Keratinocyte (primary cell): ENCODE measurements at regions not wholly inside any gene's neighbourhood (a gene's known extent, or its start where the extent isn't known, plus 50 kb on each side); places are given as distances from the start of the nearest gene placed in this dataset.

Source experiments
- EZH2 ChIP-seq: IDR thresholded peaks from one replicate; pipeline ENCODE4 v1.6.1; 2012; ENCODE audit warnings: inconsistent platforms, mild to moderate bottlenecking, low read length, moderate library complexity
- TF ChIP-seq, protein P1 (sequence below), 3 experiments: IDR thresholded peaks in 1 of 3; conservative IDR thresholded peaks in 1 of 3; optimal IDR thresholded peaks in 1 of 3; 2 replicates in 2 of 3; 3 replicates in 1 of 3; pipeline versions ENCODE3 to v1.5.1; 2011; ENCODE audit warnings: low read length in 3 of 3, mild to moderate bottlenecking in 3 of 3, moderate library complexity in 2 of 3, control low read depth in 1 of 3, inconsistent platforms in 1 of 3; ENCODE audit not compliant: insufficient read depth in 2 of 3; ENCODE audit errors: extremely low read depth in 1 of 3

DNA sequence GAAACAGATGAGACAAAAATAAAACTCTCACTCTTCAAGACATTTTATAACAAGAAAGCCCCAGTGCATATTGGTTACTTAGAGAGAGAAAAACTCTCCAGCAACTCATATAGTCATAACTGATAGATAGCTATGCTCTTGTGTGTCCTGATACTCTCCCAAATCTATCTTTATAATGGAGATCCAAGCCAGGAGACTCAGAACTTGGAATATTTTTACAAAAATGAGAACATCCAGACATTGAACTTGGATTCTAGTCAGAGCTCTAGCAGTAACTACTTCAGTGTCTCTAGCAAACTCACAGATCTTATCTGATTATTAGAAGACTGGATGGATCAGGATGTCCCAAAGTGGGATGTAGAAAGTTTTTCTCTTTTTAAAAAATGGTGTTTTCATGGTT, 412.7 kb upstream of the BRINP1 start:
- TF ChIP-seq EZH2: no peak
- TF ChIP-seq, protein P1, sequence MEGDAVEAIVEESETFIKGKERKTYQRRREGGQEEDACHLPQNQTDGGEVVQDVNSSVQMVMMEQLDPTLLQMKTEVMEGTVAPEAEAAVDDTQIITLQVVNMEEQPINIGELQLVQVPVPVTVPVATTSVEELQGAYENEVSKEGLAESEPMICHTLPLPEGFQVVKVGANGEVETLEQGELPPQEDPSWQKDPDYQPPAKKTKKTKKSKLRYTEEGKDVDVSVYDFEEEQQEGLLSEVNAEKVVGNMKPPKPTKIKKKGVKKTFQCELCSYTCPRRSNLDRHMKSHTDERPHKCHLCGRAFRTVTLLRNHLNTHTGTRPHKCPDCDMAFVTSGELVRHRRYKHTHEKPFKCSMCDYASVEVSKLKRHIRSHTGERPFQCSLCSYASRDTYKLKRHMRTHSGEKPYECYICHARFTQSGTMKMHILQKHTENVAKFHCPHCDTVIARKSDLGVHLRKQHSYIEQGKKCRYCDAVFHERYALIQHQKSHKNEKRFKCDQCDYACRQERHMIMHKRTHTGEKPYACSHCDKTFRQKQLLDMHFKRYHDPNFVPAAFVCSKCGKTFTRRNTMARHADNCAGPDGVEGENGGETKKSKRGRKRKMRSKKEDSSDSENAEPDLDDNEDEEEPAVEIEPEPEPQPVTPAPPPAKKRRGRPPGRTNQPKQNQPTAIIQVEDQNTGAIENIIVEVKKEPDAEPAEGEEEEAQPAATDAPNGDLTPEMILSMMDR (optimal IDR thresholded peaks at IDR 0.05 in 1 of 3, IDR thresholded peaks at IDR 0.05 in 1 of 3, conservative IDR thresholded peaks at IDR 0.05 in 1 of 3; ENCODE audit: extremely low read depth in 1 of 3, insufficient read depth in 2 of 3, low read length in 3 of 3): no peak
